ENCODE measurements at regions not wholly inside any gene's neighbourhood (a gene's known extent, or its start where the extent isn't known, plus 50 kb on each side); places are given as distances from the start of the nearest gene placed in this dataset.

GRCh38 chr1:63261736-63262458 lies 60.5 kb upstream of the FOXD3 start:
- Histone ChIP-seq H3K9me3 (ENCODE audit: control insufficient read depth in 2 of 2, insufficient read depth in 1 of 2, low read length in 1 of 2) (no peaks in the 10 kb centered on the region), H3K27me3 (ENCODE audit: control insufficient read depth in 2 of 2, insufficient read depth in 1 of 2, low read length in 1 of 2) (no peaks in the 10 kb centered on the region), H3K27ac (ENCODE audit: low read depth in 1 of 2, low read length in 1 of 2) (no peak overlapping the region), H3K4me1 (ENCODE audit: control insufficient read depth in 2 of 2, insufficient read depth in 2 of 2, low read length in 2 of 2) (no peaks in the 10 kb centered on the region), H3K4me3 (ENCODE audit: low read length in 2 of 2) (no peak overlapping the region), H3K36me3 (ENCODE audit: control insufficient read depth in 2 of 2, insufficient read depth in 2 of 2, low read length in 1 of 2) (no peaks in the 10 kb centered on the region)
- DNase-seq (ENCODE audit: low read depth in 6 of 9, low spot score in 9 of 9): no peak
- WGBS: 88% methylated on average over 2 of the region's 2 CpGs

DNA sequence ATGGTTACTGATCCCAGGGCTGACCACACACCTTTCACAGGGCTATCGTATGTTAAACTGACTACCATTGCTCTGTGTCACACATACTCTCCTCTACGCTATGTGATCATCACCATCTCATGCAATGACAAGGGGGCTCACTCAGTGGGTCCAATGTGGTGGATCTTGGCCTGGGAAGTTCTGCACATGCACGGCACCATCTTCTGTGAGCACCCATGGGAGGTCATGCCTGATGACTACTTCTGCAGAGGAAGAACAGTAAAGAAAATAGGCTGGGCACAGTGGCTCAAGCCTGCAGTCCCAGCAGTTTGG lies 60.0 kb upstream of the FOXD3 start:
- no peaks in the 10 kb centered on the region for H3K27me3 ChIP-seq (ENCODE audit: control insufficient read depth in 2 of 2, insufficient read depth in 1 of 2, low read length in 1 of 2)
- no peak overlapping the region for H3K27ac ChIP-seq (ENCODE audit: low read depth in 1 of 2, low read length in 1 of 2)
- no peaks in the 10 kb centered on the region for H3K9me3 ChIP-seq (ENCODE audit: control insufficient read depth in 2 of 2, insufficient read depth in 1 of 2, low read length in 1 of 2)
- 97% methylated on average over 3 of the region's 3 CpGs for WGBS
- no peak for DNase-seq (ENCODE audit: low read depth in 6 of 9, low spot score in 9 of 9)
- no peaks in the 10 kb centered on the region for H3K36me3 ChIP-seq (ENCODE audit: control insufficient read depth in 2 of 2, insufficient read depth in 2 of 2, low read length in 1 of 2)
- H3K4me3 ChIP-seq (ENCODE audit: low read length in 2 of 2): no peak overlapping the region
- no peaks in the 10 kb centered on the region for H3K4me1 ChIP-seq (ENCODE audit: control insufficient read depth in 2 of 2, insufficient read depth in 2 of 2, low read length in 2 of 2)

- WGBS: 87% methylated on average over 2 of the region's 2 CpGs
- Histone ChIP-seq H3K27me3 (ENCODE audit: control insufficient read depth in 2 of 2, insufficient read depth in 1 of 2, low read length in 1 of 2) (no peaks in the 10 kb centered on the region), H3K4me1 (ENCODE audit: control insufficient read depth in 2 of 2, insufficient read depth in 2 of 2, low read length in 2 of 2) (no peaks in the 10 kb centered on the region), H3K36me3 (ENCODE audit: control insufficient read depth in 2 of 2, insufficient read depth in 2 of 2, low read length in 1 of 2) (no peaks in the 10 kb centered on the region), H3K4me3 (ENCODE audit: low read length in 2 of 2) (no peak overlapping the region), H3K9me3 (ENCODE audit: control insufficient read depth in 2 of 2, insufficient read depth in 1 of 2, low read length in 1 of 2) (no peaks in the 10 kb centered on the region), H3K27ac (ENCODE audit: low read depth in 1 of 2, low read length in 1 of 2) (no peak overlapping the region)
- no peak for DNase-seq (ENCODE audit: low read depth in 6 of 9, low spot score in 9 of 9)
Measured at GRCh38 chr1:63264161-63264560, 58.2 kb upstream of the FOXD3 start.

- H3K4me1 ChIP-seq (ENCODE audit: control insufficient read depth in 2 of 2, insufficient read depth in 2 of 2, low read length in 2 of 2): no peaks in the 10 kb centered on the region
- H3K27ac ChIP-seq (ENCODE audit: low read depth in 1 of 2, low read length in 1 of 2): no peak overlapping the region
- H3K27me3 ChIP-seq (ENCODE audit: control insufficient read depth in 2 of 2, insufficient read depth in 1 of 2, low read length in 1 of 2): no peaks in the 10 kb centered on the region
- H3K4me3 ChIP-seq (ENCODE audit: low read length in 2 of 2): no peak overlapping the region
- H3K9me3 ChIP-seq (ENCODE audit: control insufficient read depth in 2 of 2, insufficient read depth in 1 of 2, low read length in 1 of 2): no peaks in the 10 kb centered on the region
- 91% methylated on average over 3 of the region's 3 CpGs for WGBS
- DNase-seq (ENCODE audit: low read depth in 6 of 9, low spot score in 9 of 9): no peak
- no peaks in the 10 kb centered on the region for H3K36me3 ChIP-seq (ENCODE audit: control insufficient read depth in 2 of 2, insufficient read depth in 2 of 2, low read length in 1 of 2)
Measured at GRCh38 chr1:63266857-63267256, 55.5 kb upstream of the FOXD3 start.

DNA sequence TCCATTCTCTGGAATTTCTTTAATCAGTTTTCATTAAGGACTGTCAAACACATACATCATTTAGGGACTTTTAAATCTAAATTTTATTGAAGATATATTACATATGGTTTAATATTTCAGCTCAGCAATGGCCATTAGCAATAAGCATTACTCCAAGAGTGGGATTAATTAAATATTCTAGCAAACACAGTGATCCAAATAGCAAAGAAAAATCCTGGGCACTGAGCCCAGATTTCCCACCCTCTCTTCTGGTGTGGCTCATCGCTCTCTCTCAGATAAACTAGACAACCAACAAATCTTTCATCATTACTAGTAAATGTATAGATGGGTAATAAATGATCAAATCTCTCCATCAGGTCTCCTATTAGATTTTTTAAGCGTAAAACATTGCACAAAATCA lies 53.5 kb upstream of the FOXD3 start:
- DNase-seq (ENCODE audit: low read depth in 6 of 9, low spot score in 9 of 9): no peak
- Histone ChIP-seq H3K27me3 (ENCODE audit: control insufficient read depth in 2 of 2, insufficient read depth in 1 of 2, low read length in 1 of 2) (no peaks in the 10 kb centered on the region), H3K9me3 (ENCODE audit: control insufficient read depth in 2 of 2, insufficient read depth in 1 of 2, low read length in 1 of 2) (no peaks in the 10 kb centered on the region), H3K27ac (ENCODE audit: low read depth in 1 of 2, low read length in 1 of 2) (no peak overlapping the region), H3K36me3 (ENCODE audit: control insufficient read depth in 2 of 2, insufficient read depth in 2 of 2, low read length in 1 of 2) (no peaks in the 10 kb centered on the region), H3K4me3 (ENCODE audit: low read length in 2 of 2) (no peak overlapping the region), H3K4me1 (ENCODE audit: control insufficient read depth in 2 of 2, insufficient read depth in 2 of 2, low read length in 2 of 2) (no peaks in the 10 kb centered on the region)
- 91% methylated on average over 2 of the region's 2 CpGs for WGBS

DNA sequence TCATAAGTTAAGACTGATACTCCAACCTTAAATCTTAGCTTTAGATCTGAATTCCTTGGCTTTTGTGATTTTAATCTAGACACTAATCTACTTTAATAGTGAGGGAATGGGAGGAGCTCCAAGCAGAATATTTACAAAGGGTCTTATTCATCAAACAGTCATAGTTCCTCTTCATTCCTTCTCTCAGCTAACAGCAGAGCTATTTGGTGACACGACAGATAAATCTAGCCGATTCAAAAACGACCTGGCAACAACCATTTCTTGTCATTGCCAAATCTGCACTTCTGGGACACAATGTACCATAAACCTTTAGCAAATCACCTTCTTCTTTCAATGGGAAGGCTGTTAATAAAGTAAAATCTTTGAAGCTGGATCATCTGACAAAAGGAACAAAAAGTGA lies 52.8 kb upstream of the FOXD3 start:
- H3K27me3 ChIP-seq (ENCODE audit: control insufficient read depth in 2 of 2, insufficient read depth in 1 of 2, low read length in 1 of 2): no peaks in the 10 kb centered on the region
- WGBS: 80% methylated on average over 3 of the region's 3 CpGs
- no peak overlapping the region for H3K4me3 ChIP-seq (ENCODE audit: low read length in 2 of 2)
- no peak for DNase-seq (ENCODE audit: low read depth in 6 of 9, low spot score in 9 of 9)
- no peaks in the 10 kb centered on the region for H3K9me3 ChIP-seq (ENCODE audit: control insufficient read depth in 2 of 2, insufficient read depth in 1 of 2, low read length in 1 of 2)
- H3K36me3 ChIP-seq (ENCODE audit: control insufficient read depth in 2 of 2, insufficient read depth in 2 of 2, low read length in 1 of 2): no peaks in the 10 kb centered on the region
- H3K4me1 ChIP-seq (ENCODE audit: control insufficient read depth in 2 of 2, insufficient read depth in 2 of 2, low read length in 2 of 2): no peaks in the 10 kb centered on the region
- H3K27ac ChIP-seq (ENCODE audit: low read depth in 1 of 2, low read length in 1 of 2): no peak overlapping the region
